ENCODE measurements at regions not wholly inside any gene's neighbourhood (a gene's known extent, or its start where the extent isn't known, plus 50 kb on each side); places are given as distances from the start of the nearest gene placed in this dataset.

DNA sequence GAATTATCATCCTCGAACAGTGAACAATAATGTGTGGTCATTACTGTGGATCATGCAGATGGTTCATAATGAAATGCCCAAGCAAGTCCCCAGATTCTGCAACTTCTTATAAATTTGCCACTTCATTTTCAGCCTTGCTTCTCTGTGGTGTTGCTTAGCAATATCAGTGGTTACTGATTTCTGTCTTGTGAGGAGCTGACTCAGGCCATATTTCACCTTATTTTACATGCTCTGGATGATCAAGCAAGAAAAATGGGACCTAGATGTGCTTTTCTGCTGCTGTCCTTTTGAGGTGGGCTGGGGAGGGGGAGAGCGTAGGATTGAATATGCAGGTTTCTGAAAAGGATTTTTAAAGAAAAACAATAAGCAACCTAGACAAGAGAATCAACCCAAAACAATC lies 188.3 kb downstream of the SLC24A2 start:
- Histone ChIP-seq H3K36me3 (no peaks in the 10 kb centered on the region), H3K27ac (no peak overlapping the region), H3K27me3 (ENCODE audit: low read depth) (no peaks in the 10 kb centered on the region), H3K4me3 (no peak overlapping the region), H3K9me3 (no peaks in the 10 kb centered on the region), H3K4me1 (no peaks in the 10 kb centered on the region)
- ATAC-seq (no peak), DNase-seq (no peak)
- TF ChIP-seq, protein P1, sequence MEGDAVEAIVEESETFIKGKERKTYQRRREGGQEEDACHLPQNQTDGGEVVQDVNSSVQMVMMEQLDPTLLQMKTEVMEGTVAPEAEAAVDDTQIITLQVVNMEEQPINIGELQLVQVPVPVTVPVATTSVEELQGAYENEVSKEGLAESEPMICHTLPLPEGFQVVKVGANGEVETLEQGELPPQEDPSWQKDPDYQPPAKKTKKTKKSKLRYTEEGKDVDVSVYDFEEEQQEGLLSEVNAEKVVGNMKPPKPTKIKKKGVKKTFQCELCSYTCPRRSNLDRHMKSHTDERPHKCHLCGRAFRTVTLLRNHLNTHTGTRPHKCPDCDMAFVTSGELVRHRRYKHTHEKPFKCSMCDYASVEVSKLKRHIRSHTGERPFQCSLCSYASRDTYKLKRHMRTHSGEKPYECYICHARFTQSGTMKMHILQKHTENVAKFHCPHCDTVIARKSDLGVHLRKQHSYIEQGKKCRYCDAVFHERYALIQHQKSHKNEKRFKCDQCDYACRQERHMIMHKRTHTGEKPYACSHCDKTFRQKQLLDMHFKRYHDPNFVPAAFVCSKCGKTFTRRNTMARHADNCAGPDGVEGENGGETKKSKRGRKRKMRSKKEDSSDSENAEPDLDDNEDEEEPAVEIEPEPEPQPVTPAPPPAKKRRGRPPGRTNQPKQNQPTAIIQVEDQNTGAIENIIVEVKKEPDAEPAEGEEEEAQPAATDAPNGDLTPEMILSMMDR (IDR thresholded peaks at IDR 0.05), result no peak
- intact Hi-C loops (cut with DNase I), result no loop called here

DNA sequence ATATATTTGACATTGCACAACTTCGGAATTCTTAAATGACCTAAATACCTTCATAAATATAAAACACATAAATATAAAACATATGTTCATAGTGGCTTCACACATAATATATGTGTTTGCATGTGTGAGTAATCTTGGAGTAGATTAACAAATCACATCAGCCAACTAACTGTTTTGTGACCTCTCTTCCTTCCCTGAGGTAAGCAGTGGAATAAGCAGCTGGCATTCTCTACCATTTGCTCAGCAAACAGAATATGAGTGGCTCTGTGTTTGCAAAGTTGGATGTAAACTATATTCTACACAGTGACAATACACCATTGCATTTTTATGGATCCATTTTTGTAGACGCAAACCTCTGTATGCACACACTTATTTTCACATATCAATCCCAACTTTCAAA lies 189.9 kb downstream of the ACER2 start:
- ATAC-seq (no peak), DNase-seq (no peak)
- H3K4me3 ChIP-seq, result no peak overlapping the region
- H3K9me3 ChIP-seq, result no peaks in the 10 kb centered on the region
- H3K27me3 ChIP-seq (ENCODE audit: low read depth), result no peaks in the 10 kb centered on the region
- H3K36me3 ChIP-seq, result no peaks in the 10 kb centered on the region
- H3K4me1 ChIP-seq, result no peaks in the 10 kb centered on the region
- intact Hi-C loops (cut with DNase I), result no loop called here
- no peak overlapping the region for H3K27ac ChIP-seq
- TF ChIP-seq, protein P1 (IDR thresholded peaks at IDR 0.05), result no peak

DNA sequence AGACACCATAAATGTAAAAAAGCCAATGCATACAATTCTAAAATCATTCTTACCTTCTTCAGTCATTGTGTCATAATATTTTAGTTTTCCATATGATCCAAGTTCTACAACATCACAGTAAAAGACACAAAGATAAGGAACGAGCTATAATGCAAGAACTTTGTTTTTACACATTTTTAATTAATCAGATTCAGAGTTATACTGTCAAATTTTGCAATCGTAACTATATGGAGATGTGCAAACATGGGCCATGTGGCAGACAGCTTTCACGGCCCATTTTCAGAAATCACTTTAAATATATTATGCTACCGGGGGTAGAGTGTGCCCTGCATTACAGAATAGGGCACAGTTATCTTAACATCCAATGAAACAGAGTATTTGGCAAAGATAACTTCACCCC lies 188.4 kb downstream of the ACER2 start:
- no peak overlapping the region for H3K27ac ChIP-seq
- TF ChIP-seq, protein P1 (IDR thresholded peaks at IDR 0.05), result no peak
- no peaks in the 10 kb centered on the region for H3K4me1 ChIP-seq
- no peak overlapping the region for H3K4me3 ChIP-seq
- ATAC-seq, result no peak
- DNase-seq, result no peak
- intact Hi-C loops (cut with DNase I), result no loop called here
- H3K27me3 ChIP-seq (ENCODE audit: low read depth), result no peaks in the 10 kb centered on the region
- H3K9me3 ChIP-seq, result no peaks in the 10 kb centered on the region
- H3K36me3 ChIP-seq, result no peaks in the 10 kb centered on the region

DNA sequence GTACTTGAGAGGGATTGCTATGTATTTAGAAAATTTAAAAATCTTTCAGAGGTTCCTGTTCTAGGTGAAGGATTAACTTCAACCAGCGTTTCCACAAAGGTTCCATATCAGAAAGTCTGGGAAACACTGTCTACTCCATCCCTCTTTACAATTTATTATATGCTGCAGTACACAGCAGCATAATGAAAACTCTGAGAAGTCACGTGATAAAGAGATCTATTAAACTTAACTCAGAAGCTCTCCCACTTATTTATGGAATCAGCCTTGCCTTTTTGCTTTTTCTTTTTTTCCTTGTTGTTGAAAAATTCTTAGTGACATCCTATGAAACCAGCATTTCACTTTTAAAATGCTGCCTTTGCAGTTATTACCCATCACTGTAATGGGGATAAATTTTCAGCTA lies 186.2 kb downstream of the ACER2 start:
- TF ChIP-seq, protein P1 (IDR thresholded peaks at IDR 0.05), result no peak
- no peaks in the 10 kb centered on the region for H3K4me1 ChIP-seq
- intact Hi-C loops (cut with DNase I), result no loop called here
- no peak overlapping the region for H3K4me3 ChIP-seq
- no peak for DNase-seq
- H3K36me3 ChIP-seq, result no peaks in the 10 kb centered on the region
- H3K27ac ChIP-seq, result no peak overlapping the region
- H3K27me3 ChIP-seq (ENCODE audit: low read depth), result no peaks in the 10 kb centered on the region
- no peak for ATAC-seq
- no peaks in the 10 kb centered on the region for H3K9me3 ChIP-seq

DNA sequence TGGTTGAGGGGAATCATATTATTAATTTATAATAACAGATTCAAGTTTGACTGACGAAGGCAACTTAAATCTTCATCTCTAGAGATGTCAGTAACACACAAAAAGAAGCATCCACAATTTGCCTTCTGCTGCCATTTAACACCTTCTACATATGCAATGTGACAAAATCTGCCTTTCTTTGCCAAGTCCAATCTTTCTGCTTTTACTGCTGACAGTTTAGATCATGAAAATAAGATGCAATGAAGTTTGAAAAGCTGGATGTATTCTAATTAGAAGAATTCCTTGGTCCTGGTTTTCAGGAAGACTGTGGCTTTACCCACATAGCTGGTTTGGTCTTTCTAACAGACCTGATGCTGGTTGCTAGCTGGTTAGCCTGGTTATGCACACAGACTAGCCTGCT lies 178.9 kb downstream of the ACER2 start:
- DNase-seq (no peak), ATAC-seq (no peak)
- Histone ChIP-seq H3K36me3 (no peaks in the 10 kb centered on the region), H3K4me3 (no peak overlapping the region), H3K27me3 (ENCODE audit: low read depth) (no peaks in the 10 kb centered on the region), H3K4me1 (no peaks in the 10 kb centered on the region), H3K27ac (no peak overlapping the region), H3K9me3 (no peaks in the 10 kb centered on the region)
- intact Hi-C loops (cut with DNase I), result no loop called here
- TF ChIP-seq, protein P1 (IDR thresholded peaks at IDR 0.05), result no peak

DNA sequence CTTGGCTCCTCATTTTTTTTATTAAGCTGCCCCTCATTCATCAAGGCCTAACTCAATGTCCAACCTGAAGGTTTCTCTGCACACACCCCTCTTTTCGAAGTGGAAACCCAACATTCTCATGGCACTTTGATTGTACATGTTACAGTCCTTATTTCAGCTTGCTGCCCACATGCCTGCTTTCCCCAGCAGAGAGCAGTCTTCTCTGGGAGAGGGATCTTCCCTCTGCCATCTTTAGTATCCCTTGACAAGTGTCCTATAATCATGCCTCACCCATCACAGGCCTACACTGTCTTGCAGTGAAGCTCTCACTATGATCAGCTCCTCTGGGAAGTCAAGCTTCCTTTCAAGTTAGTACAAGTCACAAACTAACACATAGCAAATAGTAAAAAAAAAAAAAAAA lies 175.1 kb downstream of the ACER2 start:
- H3K27me3 ChIP-seq (ENCODE audit: low read depth), result no peaks in the 10 kb centered on the region
- no peak overlapping the region for H3K27ac ChIP-seq
- intact Hi-C loops (cut with DNase I), result no loop called here
- ATAC-seq (no peak), DNase-seq (no peak)
- no peak overlapping the region for H3K4me3 ChIP-seq
- no peaks in the 10 kb centered on the region for H3K4me1 ChIP-seq
- H3K36me3 ChIP-seq, result no peaks in the 10 kb centered on the region
- no peaks in the 10 kb centered on the region for H3K9me3 ChIP-seq
- TF ChIP-seq, protein P1 (IDR thresholded peaks at IDR 0.05), result no peak
